H1 (cell line): ENCODE measurements at regions not wholly inside any gene's neighbourhood (a gene's known extent, or its start where the extent isn't known, plus 50 kb on each side); places are given as distances from the start of the nearest gene placed in this dataset.

ENCODE experiments used
- ATF2 ChIP-seq: IDR thresholded peaks from 2 replicates; pipeline ENCODE4 v1.6.1; 2012; ENCODE audit warnings: low read length, inconsistent platforms
- CBX5 ChIP-seq: fragments of 300-800, 300-1000 bp; sonication (generic); IDR thresholded peaks from 2 replicates; pipeline ENCODE4 v1.7.1; 2016; ENCODE audit warnings: antibody characterized with exemption, low read length, low read depth
- CEBPB ChIP-seq: IDR thresholded peaks from 2 replicates; pipeline ENCODE4 v1.6.1; 2012; ENCODE audit warnings: low read depth, low read length
- CTCF ChIP-seq, 3 experiments: IDR thresholded peaks; 1 replicate in 2 of 3; 2 replicates in 1 of 3; pipeline versions ENCODE4 v1.5.1 to v1.6.1; 2011; ENCODE audit warnings: low read length in 3 of 3, mild to moderate bottlenecking in 3 of 3, inconsistent platforms in 2 of 3, low read depth in 1 of 3, moderate library complexity in 1 of 3; ENCODE audit not compliant: insufficient read depth in 1 of 3; ENCODE audit errors: control extremely low read depth in 1 of 3
- EZH2 ChIP-seq: fragments of 200-600 bp; sonication (generic); IDR thresholded peaks from 2 replicates; pipeline ENCODE4 v1.7.1; 2012; ENCODE audit warnings: low read depth, mild to moderate bottlenecking, moderate library complexity, low read length, inconsistent platforms; ENCODE audit not compliant: severe bottlenecking
- GABPA ChIP-seq: IDR thresholded peaks from 2 replicates; pipeline ENCODE4 v1.6.1; 2011; ENCODE audit warnings: mild to moderate bottlenecking, low read length, moderate library complexity, borderline replicate concordance; ENCODE audit not compliant: insufficient read depth
- JUN ChIP-seq: IDR thresholded peaks from 2 replicates; pipeline ENCODE4 v1.6.1; 2011; ENCODE audit warnings: low read depth, mild to moderate bottlenecking, improper control_type of control experiment, low read length
- JUND ChIP-seq: IDR thresholded peaks from 2 replicates; pipeline ENCODE4 v1.6.1; 2011; ENCODE audit warnings: mild to moderate bottlenecking, improper control_type of control experiment, low read length
- POLR2A ChIP-seq, 2 experiments: IDR thresholded peaks; 1 replicate in 1 of 2; 2 replicates in 1 of 2; pipeline ENCODE4 v1.6.1; 2011; ENCODE audit warnings: low read depth in 2 of 2, low read length in 2 of 2, mild to moderate bottlenecking in 2 of 2; ENCODE audit errors: control extremely low read depth in 1 of 2
- RAD21 ChIP-seq, 2 experiments: IDR thresholded peaks in 1 of 2; conservative IDR thresholded peaks in 1 of 2; 2 replicates each; pipeline ENCODE4 v1.6.1; 2011; ENCODE audit warnings: low read depth in 2 of 2, low read length in 2 of 2, improper control_type of control experiment in 1 of 2, inconsistent platforms in 1 of 2, mild to moderate bottlenecking in 1 of 2, moderate library complexity in 1 of 2
- SIN3A ChIP-seq, 2 experiments: IDR thresholded peaks in 1 of 2; conservative IDR thresholded peaks in 1 of 2; 2 replicates each; pipeline ENCODE4 v1.6.1; 2011 to 2012; ENCODE audit warnings: low read length in 2 of 2, improper control_type of control experiment in 1 of 2, low read depth in 1 of 2, mild to moderate bottlenecking in 1 of 2
- SP1 ChIP-seq: IDR thresholded peaks from 2 replicates; pipeline ENCODE4 v1.6.1; 2011; ENCODE audit warnings: low read depth, low read length
- YY1 ChIP-seq: IDR thresholded peaks from 2 replicates; pipeline ENCODE4 v1.6.1; 2011; ENCODE audit warnings: low read depth, mild to moderate bottlenecking, low read length

- no peak for TF ChIP-seq CTCF (IDR thresholded peaks at IDR 0.05; ENCODE audit: control extremely low read depth in 1 of 3, insufficient read depth in 1 of 3, low read depth in 1 of 3, low read length in 3 of 3)
- no peak for TF ChIP-seq SIN3A (conservative IDR thresholded peaks at IDR 0.05 in 1 of 2, IDR thresholded peaks at IDR 0.05 in 1 of 2; ENCODE audit: low read depth in 1 of 2, low read length in 2 of 2)
- TF ChIP-seq RAD21 (IDR thresholded peaks at IDR 0.05 in 1 of 2, conservative IDR thresholded peaks at IDR 0.05 in 1 of 2; ENCODE audit: low read depth in 2 of 2, low read length in 2 of 2): no peak
- TF ChIP-seq GABPA: no peak
- TF ChIP-seq CBX5: no peak
- TF ChIP-seq CEBPB: no peak
- no peak for TF ChIP-seq JUN
- TF ChIP-seq YY1: no peak
- TF ChIP-seq EZH2: no peak
- no peak for TF ChIP-seq POLR2A (IDR thresholded peaks at IDR 0.05; ENCODE audit: control extremely low read depth in 1 of 2, low read depth in 2 of 2, low read length in 2 of 2)
- no peak for TF ChIP-seq ATF2
- no peak for TF ChIP-seq SP1
- TF ChIP-seq JUND: no peak
Measured at GRCh38 chr9:73325983-73326382, 174.3 kb downstream of the ANXA1 start.
